ENCODE measurements at regions not wholly inside any gene's neighbourhood (a gene's known extent, or its start where the extent isn't known, plus 50 kb on each side); places are given as distances from the start of the nearest gene placed in this dataset.
"Not testable (repeated sequence)": the region's sequence is repeated elsewhere in the genome, so short reads cannot be mapped to it uniquely, and the experiment has no call there.

- TF ChIP-seq POLR2A, CTCF (IDR thresholded peaks at IDR 0.05): not testable (repeated sequence)
Observed at GRCh38 chr2:97315358-97315757, 202.4 kb downstream of the ANKRD36 start.

Measured in Peyer's patch (tissue), 4 donors.